GM19438 (cell line): ENCODE measurements at regions not wholly inside any gene's neighbourhood (a gene's known extent, or its start where the extent isn't known, plus 50 kb on each side); places are given as distances from the start of the nearest gene placed in this dataset.

Experiments
- ATAC-seq: cut with Tn5 transposase; IDR thresholded peaks from one replicate; pipeline ENCODE4 v1.9.1; 2021; ENCODE audit warnings: low read depth; ENCODE audit not compliant: unreplicated experiment

GRCh38 chr11:97225794-97226193 lies 836.0 kb downstream of the JRKL start:
- no peak for ATAC-seq

- no peak for ATAC-seq
Observed at GRCh38 chr11:97229936-97230335, 840.1 kb downstream of the JRKL start.

GRCh38 chr11:97231231-97231630 lies 841.4 kb downstream of the JRKL start:
- ATAC-seq, result no peak

- no peak for ATAC-seq
Observed at GRCh38 chr11:97234016-97234415, 844.2 kb downstream of the JRKL start.

- no peak for ATAC-seq
Observed at GRCh38 chr11:97237151-97237550, 847.3 kb downstream of the JRKL start.

- ATAC-seq, result no peak
Observed at GRCh38 chr11:97247601-97248000, 857.8 kb downstream of the JRKL start.

GRCh38 chr11:97254790-97255189 lies 865.0 kb downstream of the JRKL start:
- no peak for ATAC-seq

- ATAC-seq, result no peak
Observed at GRCh38 chr11:97259434-97259833, 869.6 kb downstream of the JRKL start.

GRCh38 chr11:97259884-97260283 lies 870.1 kb downstream of the JRKL start:
- ATAC-seq, result no peak

- ATAC-seq, result no peak
Observed at GRCh38 chr11:97263183-97263858, 873.5 kb downstream of the JRKL start.

- ATAC-seq, result no peak
Observed at GRCh38 chr11:97269527-97269926, 879.7 kb downstream of the JRKL start.

- no peak for ATAC-seq
Observed at GRCh38 chr11:97279341-97279740, 889.5 kb downstream of the JRKL start.

- ATAC-seq, result no peak
Observed at GRCh38 chr11:97280347-97280746, 890.5 kb downstream of the JRKL start.

GRCh38 chr11:97289823-97290222 lies 900.0 kb downstream of the JRKL start:
- ATAC-seq, result no peak

GRCh38 chr11:97290464-97291041 lies 900.7 kb downstream of the JRKL start:
- no peak for ATAC-seq

- no peak for ATAC-seq
Observed at GRCh38 chr11:97296301-97296700, 906.5 kb downstream of the JRKL start.

GRCh38 chr11:97309291-97309690 lies 919.5 kb downstream of the JRKL start:
- ATAC-seq, result no peak

GRCh38 chr11:97325693-97326092 lies 935.9 kb downstream of the JRKL start:
- ATAC-seq, result no peak

- ATAC-seq, result no peak
Observed at GRCh38 chr11:97332271-97332670, 942.5 kb downstream of the JRKL start.

- ATAC-seq, result no peak
Observed at GRCh38 chr11:97336064-97336463, 946.3 kb downstream of the JRKL start.

- no peak for ATAC-seq
Observed at GRCh38 chr11:97345032-97345431, 955.2 kb downstream of the JRKL start.

GRCh38 chr11:97349201-97349600 lies 959.4 kb downstream of the JRKL start:
- ATAC-seq, result no peak

- no peak for ATAC-seq
Observed at GRCh38 chr11:97351939-97352338, 962.1 kb downstream of the JRKL start.
